Activated gamma-delta T cell treated with Interleukin-2 at 50 U/mL for 16 hours (primary cell): ENCODE measurements at regions not wholly inside any gene's neighbourhood (a gene's known extent, or its start where the extent isn't known, plus 50 kb on each side); places are given as distances from the start of the nearest gene placed in this dataset.

Experiments
- DNase-seq: peaks from one replicate; pipeline ENCODE4 v3.0.0-alpha.2; 2020

- no peak for DNase-seq
Measured at GRCh38 chr16:51892293-51893007, 654.5 kb downstream of the TOX3 start.

GRCh38 chr16:51888534-51888933 is 658.4 kb downstream of the TOX3 start:
- no peak for DNase-seq

GRCh38 chr16:51888016-51888415 is 658.9 kb downstream of the TOX3 start:
- no peak for DNase-seq

- no peak for DNase-seq
Measured at GRCh38 chr16:51886456-51886855, 660.5 kb downstream of the TOX3 start.

- no peak for DNase-seq
Measured at GRCh38 chr16:51884773-51885172, 662.2 kb downstream of the TOX3 start.

GRCh38 chr16:51881731-51882130 is 665.2 kb downstream of the TOX3 start:
- DNase-seq, result no peak

- no peak for DNase-seq
Measured at GRCh38 chr16:51880776-51881175, 666.2 kb downstream of the TOX3 start.

- no peak for DNase-seq
Measured at GRCh38 chr16:51877686-51878085, 669.3 kb downstream of the TOX3 start.

- no peak for DNase-seq
Measured at GRCh38 chr16:51876934-51877333, 670.0 kb downstream of the TOX3 start.

- no peak for DNase-seq
Measured at GRCh38 chr16:51876601-51876875, 670.4 kb downstream of the TOX3 start.

- no peak for DNase-seq
Measured at GRCh38 chr16:51875834-51876600, 670.9 kb downstream of the TOX3 start.

- no peak for DNase-seq
Measured at GRCh38 chr16:51872524-51872923, 674.4 kb downstream of the TOX3 start.

- no peak for DNase-seq
Measured at GRCh38 chr16:51870296-51870854, 676.6 kb downstream of the TOX3 start.

GRCh38 chr16:51869176-51869575 is 677.8 kb downstream of the TOX3 start:
- DNase-seq, result no peak

- DNase-seq, result no peak
Measured at GRCh38 chr16:51868631-51869030, 678.3 kb downstream of the TOX3 start.

GRCh38 chr16:51867386-51868065 is 679.4 kb downstream of the TOX3 start:
- no peak for DNase-seq

GRCh38 chr16:51864575-51864974 is 682.4 kb downstream of the TOX3 start:
- DNase-seq, result no peak

- DNase-seq, result no peak
Measured at GRCh38 chr16:51854401-51854951, 692.5 kb downstream of the TOX3 start.

- DNase-seq, result no peak
Measured at GRCh38 chr16:51853586-51853985, 693.4 kb downstream of the TOX3 start.

GRCh38 chr16:51852892-51853291 is 694.1 kb downstream of the TOX3 start:
- DNase-seq, result no peak

- no peak for DNase-seq
Measured at GRCh38 chr16:51851111-51851510, 695.8 kb downstream of the TOX3 start.

- DNase-seq, result no peak
Measured at GRCh38 chr16:51849715-51850114, 697.2 kb downstream of the TOX3 start.

GRCh38 chr16:51845586-51846305 is 694.7 kb upstream of the SALL1 start:
- no peak for DNase-seq
